GM18907 (cell line): ENCODE measurements at regions not wholly inside any gene's neighbourhood (a gene's known extent, or its start where the extent isn't known, plus 50 kb on each side); places are given as distances from the start of the nearest gene placed in this dataset.

Source experiments
- ATAC-seq: cut with Tn5 transposase; IDR thresholded peaks from one replicate; pipeline ENCODE4 v1.9.1; 2021; ENCODE audit warnings: mild to moderate bottlenecking, moderate library complexity; ENCODE audit not compliant: unreplicated experiment

DNA sequence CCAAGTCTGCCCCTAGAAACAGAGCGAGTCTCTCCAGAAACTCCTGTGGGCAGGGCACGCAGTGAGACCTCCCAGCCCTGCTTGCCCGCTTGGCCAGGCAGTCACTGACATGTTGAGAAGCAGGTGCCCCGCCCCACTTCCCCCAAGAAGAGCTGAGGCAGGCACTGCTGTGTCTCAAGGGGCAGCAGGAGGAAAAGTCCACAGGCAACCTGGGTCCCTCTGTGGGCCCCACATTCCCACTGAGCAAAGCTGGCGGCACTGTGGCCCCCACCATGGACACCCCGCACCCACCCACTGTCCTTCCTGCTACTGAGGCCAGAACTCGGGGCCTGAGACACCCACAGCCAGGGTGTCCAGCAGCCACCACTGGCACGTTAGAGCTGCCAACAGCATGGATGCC is 137.3 kb upstream of the NKX1-1 start:
- no peak for ATAC-seq

DNA sequence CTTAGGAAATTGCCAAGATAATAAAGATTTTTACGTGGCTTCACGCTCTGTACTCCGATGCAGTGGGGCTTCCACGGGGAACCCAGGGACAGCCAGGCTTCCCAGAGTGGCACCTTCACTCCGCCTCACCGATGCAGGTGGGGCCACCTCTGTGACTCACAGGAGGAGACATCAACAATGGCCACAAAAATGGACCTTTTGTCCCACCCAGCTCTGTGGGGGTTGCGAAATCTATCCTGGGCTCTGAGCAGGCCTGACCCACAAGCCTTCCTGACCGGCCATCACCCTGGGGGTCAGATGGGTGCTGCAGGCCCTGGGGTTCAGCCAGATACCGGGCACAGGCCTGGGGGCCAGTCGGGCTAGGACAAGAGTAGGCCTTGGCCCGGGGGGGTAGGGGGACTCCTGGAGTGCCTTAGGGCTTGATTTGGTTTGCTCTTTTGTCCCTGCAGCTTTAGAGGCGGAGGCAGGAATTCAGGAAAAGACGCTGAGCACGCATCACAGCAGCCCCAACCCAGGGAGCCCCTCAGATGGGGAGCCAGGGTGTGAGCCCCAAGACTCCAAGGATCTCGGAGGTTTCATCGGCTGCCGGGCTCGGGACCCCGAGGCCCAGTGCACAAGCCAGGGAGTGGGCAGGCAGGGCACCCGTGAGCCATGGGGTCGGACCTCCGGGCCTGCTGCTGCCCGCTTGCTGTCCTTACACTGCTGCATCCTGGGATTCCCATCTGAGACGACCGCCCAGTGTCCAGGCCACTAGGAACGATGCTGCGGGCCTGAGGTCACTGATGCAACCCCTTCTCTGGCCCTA is 136.5 kb upstream of the NKX1-1 start:
- ATAC-seq: no peak

GRCh38 chr4:1542226-1542490 is 135.9 kb upstream of the NKX1-1 start:
- no peak for ATAC-seq

GRCh38 chr4:1541449-1542225 is 135.4 kb upstream of the NKX1-1 start:
- ATAC-seq: no peak

DNA sequence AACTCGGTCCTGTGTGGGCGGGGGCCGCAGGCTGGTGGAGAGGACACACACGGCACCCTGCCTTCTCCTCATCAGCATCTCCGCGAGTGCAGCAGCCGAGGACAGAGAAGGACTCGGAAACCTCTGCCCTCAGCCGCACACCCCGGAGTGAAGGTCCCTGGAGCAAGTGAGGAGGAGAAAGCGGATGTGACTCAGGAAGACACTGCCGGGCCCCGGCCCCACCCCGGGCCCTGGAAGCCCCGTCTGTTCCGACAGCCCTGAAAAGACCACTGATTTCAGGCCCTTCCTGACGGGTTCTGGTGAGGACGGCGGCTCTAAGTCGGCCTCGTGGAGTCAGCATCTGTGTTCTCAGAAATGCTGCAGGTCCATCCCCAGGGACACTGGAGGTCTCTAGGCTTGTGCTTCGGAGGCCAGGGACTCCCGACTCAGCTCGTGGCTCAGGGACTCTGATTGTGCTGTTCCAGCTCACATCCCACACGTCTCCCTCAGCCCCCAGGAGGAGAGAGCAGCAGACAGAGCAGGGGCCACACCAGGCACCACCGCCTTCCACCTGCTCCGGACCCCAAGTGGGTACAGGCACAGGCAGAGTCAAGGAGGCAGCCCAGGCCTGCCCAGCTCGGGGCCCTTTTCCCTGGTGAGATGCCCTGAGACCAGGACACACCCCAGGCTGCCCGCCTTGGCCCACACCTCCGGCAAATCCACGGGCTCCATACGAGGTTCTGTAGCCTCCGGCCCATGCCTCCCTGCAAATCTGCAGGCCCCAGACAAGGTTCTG is 134.5 kb upstream of the NKX1-1 start:
- no peak for ATAC-seq

- no peak for ATAC-seq
Observed at GRCh38 chr4:1539859-1540600, 133.8 kb upstream of the NKX1-1 start.

GRCh38 chr4:1538941-1539772 is 132.9 kb upstream of the NKX1-1 start:
- ATAC-seq: no peak

DNA sequence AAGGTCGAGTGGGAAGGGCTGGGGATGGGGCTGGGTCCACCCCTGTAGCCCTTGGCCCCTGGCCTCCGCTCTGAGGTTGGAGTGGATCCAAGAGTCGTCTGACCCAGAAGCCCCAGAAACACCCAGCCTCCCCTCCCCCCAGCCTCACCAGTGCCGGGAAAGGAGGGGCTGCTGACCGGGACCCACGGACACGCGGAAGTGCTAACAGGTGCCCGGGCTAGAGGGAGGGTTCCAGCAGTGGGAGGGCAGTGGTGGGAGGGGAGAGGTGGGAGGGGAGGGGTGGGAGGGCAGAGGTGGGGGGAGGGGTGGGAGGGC is 131.8 kb upstream of the NKX1-1 start:
- ATAC-seq: no peak

DNA sequence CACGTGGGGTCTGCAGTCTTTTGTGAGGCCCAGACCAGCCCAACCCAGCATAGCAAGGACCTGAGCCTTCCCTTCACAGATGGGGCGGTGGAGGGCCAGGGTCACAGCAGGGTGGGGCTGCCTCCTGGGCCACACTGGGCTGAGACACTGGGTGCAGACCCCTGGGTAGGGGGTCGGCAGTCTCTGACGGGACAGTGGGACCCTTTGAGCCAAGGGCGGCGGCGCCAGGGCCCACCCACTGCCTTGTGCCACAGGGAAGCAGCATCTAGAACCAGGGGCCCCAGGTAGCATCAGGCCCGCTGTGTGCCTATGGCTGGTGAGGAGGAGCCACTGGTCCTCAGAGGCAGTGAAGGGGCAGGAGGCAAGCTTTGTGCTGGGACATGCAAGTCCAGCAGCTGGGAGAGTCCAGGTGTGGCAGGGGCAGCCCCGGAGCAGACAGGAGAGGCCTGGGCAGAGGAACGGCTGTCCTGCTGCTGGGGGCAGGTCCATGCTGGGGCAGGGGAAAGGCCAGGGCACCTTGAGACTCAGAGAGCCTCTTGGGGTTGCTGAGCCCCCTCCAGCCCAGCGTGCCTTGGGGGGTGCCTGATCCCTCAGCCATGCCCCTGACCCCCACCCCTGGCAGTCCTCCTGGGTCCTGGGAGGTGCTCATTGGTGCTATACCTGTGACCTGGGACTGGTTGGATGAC is 131.3 kb upstream of the NKX1-1 start:
- no peak for ATAC-seq

DNA sequence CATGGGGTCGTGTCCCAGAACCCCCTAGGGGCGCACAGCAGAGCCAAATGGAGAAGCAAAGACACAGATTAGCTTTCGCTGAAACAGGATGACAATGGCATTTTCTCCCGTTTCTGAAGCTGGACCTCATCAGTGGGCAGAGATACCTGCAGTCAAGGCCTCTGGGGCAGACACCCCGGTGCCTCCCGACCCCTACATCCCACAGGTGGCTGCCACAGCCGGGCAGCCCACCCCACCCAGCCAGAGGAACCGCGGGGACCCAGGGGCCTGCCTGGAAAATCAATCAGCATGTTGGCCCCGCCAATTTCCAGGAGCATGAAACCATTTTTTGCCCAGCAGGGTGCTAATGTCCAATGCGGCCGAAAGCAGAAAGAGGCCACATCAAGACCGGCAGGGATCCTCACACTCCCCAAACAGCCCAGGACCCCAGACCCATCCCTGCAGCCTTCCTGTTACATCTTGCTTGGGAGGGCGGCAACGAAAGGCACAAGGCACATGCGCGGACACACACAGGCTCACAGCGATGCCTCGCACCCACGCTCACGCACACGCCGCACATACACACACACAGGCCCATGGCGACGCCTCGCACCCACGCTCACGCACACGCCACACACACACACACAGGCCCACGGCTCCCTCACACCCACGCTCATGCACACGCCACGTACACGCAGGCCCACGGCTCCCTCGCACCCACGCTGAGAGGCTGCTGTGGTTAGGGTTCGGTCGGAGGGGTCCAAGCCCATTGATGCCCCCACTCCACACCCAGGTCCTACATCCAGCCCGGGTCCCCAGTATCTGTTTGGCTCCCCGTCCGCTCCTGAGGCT is 130.6 kb upstream of the NKX1-1 start:
- no peak for ATAC-seq

DNA sequence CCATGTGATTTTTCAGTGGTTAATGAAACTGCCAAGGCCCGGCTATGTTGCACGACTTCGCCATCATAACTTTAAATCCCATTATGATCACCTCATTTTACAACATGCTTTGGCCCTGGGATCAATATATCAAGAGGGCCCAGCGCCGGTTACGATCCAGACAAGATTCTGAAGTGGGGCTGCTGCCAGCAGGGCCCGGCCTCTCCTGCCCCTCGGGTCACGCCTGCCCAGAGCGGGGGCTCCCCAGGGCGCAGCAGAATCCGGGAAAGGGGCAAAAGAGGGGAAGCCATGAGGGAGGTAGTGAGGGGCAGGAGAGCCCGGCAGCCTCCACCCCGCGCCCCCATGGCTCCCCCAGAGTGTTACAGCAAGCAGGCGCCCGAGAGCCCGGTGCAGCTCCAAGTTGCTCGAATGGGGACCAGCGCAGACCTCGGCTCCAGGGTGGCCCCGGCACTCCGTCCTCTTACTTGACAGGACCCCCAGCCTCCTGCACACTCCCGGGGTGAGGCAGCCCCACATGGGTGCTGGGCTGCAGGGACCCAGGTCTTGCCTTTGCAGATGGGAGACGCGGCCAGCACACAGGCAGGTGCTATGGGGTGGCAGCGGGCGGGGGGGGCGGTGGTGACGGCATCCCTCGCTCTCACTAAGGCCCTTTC is 129.8 kb upstream of the NKX1-1 start:
- ATAC-seq: no peak

DNA sequence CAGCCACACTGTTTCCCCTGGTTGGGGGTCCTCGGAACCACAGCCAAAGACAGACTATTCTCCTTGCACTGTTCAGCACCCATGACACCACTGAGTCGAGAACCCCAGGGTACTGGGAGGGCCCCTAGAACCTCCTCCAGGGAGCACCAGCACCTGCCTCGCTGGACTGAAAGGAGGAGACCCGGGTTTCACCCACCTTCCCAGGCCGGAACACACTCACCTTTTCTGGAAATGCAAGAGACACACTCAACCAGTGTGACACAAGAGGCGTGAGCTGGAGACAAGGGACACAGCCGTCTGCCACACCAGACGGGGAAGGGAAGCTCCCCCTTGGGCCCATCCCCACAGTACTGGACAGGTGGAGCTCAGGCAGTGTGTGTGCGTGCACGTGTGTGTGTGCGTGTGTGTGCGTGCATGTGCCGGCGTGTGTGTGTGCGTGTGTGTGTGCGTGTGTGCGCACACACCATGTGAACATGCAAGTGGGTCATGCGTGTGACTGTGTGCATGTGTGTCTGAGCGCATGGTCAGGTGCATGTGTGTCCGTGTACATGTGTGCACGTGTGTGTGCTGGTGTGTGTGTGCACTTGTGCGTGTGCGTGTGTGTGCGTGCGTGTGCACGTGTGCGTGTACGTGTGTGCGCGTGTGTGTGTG is 128.8 kb upstream of the NKX1-1 start:
- ATAC-seq: no peak

DNA sequence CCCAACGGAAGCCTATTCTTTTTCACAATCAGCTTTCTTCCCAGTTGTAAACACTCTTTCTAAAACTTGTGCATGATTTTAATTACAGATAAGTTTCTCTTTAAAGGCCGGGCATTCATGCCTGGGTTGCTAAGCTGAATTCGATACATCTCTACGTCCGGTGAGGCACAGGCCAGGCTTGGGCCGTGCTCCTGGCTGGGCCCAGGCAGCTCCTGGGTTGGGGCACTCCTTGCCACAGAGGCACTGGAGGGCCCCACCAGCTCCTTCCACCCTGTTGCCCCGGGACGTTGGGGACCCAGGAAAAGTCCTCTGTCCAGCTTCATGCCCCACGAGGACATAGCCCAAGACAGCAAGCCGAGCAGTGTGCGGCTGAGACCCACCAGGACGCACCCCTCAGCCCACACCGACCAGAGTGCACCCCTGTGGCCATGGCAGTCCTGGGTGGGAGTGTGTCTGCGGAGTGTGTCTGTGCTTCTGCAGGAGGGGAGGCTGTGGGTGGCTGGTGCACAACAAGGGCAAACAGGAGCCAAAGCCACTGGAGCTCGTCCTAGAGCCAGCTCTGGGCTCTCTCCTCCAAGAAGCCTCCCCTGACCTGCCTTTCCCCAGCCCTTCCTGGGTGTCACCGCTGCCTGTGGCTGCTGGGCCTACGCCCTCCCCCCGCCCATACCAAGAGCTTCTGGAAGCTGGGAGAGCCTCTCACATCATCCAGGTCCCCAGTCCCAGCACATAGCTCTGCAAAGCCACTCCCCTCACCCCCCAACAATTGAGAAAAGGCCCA is 128.0 kb upstream of the NKX1-1 start:
- ATAC-seq: no peak

DNA sequence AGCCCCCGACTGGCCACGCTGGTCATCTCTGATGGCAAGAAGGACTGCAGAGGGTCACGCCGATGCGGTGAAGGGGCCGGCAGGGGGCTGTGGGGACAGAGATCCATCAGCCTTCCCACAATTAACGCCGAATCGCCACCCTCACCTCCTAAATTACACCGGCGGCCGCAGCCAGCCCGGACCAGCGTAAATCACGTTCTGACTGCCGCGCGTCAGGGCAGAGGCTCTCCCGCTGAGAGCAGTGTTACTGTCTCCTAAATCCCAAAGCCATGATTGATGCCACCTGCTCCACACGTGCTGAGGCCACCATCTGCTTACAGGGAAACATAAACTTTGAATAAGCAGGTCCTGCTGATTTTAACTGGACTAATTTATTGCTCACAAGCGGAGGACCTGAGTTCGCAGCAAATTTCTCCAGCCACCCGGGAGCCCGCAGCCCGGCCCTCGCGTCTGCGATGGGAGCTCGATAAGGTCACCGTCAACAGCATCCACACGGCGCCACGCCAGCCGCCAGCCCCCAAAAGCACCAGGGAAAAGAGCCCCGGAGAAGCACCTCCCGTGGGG is 127.3 kb upstream of the NKX1-1 start:
- ATAC-seq: no peak

DNA sequence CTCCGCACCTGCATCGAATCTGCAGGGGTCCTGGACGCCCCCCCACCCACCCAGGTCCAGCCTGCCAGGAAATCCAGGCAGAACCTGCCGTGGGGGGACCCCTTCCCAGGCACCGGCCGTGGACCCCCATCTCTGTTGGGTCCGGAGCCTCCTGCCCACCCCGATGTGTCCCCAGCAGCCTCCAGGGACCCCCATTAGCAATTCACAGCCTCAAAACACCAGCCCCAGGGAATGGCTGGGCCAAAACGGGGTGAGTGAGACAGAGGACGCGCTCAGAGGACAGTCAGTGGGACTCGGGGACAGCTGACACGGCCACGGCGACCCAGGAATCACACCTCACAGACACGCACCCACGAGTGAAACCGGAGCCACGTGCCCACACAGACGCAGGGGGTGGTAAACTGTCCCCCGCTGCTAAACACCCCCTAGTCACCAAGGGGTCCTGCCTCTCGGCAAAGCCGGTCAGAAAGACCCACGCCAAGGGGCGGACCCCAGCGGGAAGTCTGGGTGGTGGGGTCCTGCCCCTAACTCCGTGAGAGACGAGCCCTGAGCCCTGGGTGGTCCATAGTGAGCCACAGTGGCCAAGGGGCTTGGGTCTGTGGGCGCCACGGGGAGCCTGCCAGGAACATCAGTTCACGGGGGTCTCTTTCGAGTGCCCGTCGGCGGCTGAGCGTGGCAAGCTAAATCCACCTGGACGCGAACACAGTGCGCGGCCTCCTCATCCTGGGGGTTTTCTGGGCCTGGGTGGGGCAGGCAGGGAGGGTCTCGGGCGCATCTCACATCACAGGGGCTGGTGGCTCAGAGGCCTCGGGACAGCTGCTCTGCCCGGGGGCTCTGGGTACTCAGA is 126.5 kb upstream of the NKX1-1 start:
- no peak for ATAC-seq
